ENCODE measurements at regions not wholly inside any gene's neighbourhood (a gene's known extent, or its start where the extent isn't known, plus 50 kb on each side); places are given as distances from the start of the nearest gene placed in this dataset.

GRCh38 chr4:58983887-58984286, 1873.7 kb upstream of the IGFBP7 start:
- no peak for DNase-seq (ENCODE audit: extremely low spot score, unreplicated experiment)
- H3K9me3 Mint-ChIP-seq (ENCODE audit: unreplicated experiment): no peaks in the 10 kb centered on the region
- no peaks in the 10 kb centered on the region for H3K36me3 Mint-ChIP-seq (ENCODE audit: unreplicated experiment)
- no peak overlapping the region for H3K4me3 Mint-ChIP-seq (ENCODE audit: unreplicated experiment)
- no peaks in the 10 kb centered on the region for H3K4me1 Mint-ChIP-seq (ENCODE audit: unreplicated experiment)
- TF ChIP-seq CTCF (IDR thresholded peaks at IDR 0.05): no peak
- H3K27me3 Mint-ChIP-seq (ENCODE audit: unreplicated experiment): no peaks in the 10 kb centered on the region
- H3K27ac Mint-ChIP-seq (ENCODE audit: unreplicated experiment): no peak overlapping the region

GRCh38 chr4:59002148-59002547, 1892.0 kb upstream of the IGFBP7 start:
- Mint-ChIP-seq H3K36me3 (ENCODE audit: unreplicated experiment) (no peaks in the 10 kb centered on the region), H3K9me3 (ENCODE audit: unreplicated experiment) (no peaks in the 10 kb centered on the region), H3K4me1 (ENCODE audit: unreplicated experiment) (no peaks in the 10 kb centered on the region), H3K4me3 (ENCODE audit: unreplicated experiment) (no peak overlapping the region), H3K27ac (ENCODE audit: unreplicated experiment) (no peak overlapping the region), H3K27me3 (ENCODE audit: unreplicated experiment) (no peaks in the 10 kb centered on the region)
- DNase-seq (ENCODE audit: extremely low spot score, unreplicated experiment): no peak
- TF ChIP-seq CTCF (IDR thresholded peaks at IDR 0.05): no peak

- no peak overlapping the region for H3K4me3 Mint-ChIP-seq (ENCODE audit: unreplicated experiment)
- no peak for TF ChIP-seq CTCF (IDR thresholded peaks at IDR 0.05)
- no peaks in the 10 kb centered on the region for H3K9me3 Mint-ChIP-seq (ENCODE audit: unreplicated experiment)
- DNase-seq (ENCODE audit: extremely low spot score, unreplicated experiment): no peak
- H3K36me3 Mint-ChIP-seq (ENCODE audit: unreplicated experiment): no peaks in the 10 kb centered on the region
- no peak overlapping the region for H3K27ac Mint-ChIP-seq (ENCODE audit: unreplicated experiment)
- H3K27me3 Mint-ChIP-seq (ENCODE audit: unreplicated experiment): no peaks in the 10 kb centered on the region
- no peaks in the 10 kb centered on the region for H3K4me1 Mint-ChIP-seq (ENCODE audit: unreplicated experiment)
Measured at GRCh38 chr4:59024257-59024656, 1914.1 kb upstream of the IGFBP7 start.

- H3K36me3 Mint-ChIP-seq (ENCODE audit: unreplicated experiment): no peaks in the 10 kb centered on the region
- no peak overlapping the region for H3K27ac Mint-ChIP-seq (ENCODE audit: unreplicated experiment)
Measured at GRCh38 chr4:59037812-59038211, 1927.6 kb upstream of the IGFBP7 start.

GRCh38 chr4:59039046-59039445, 1928.9 kb upstream of the IGFBP7 start:
- TF ChIP-seq CTCF (IDR thresholded peaks at IDR 0.05): no peak
- no peak overlapping the region for H3K27ac Mint-ChIP-seq (ENCODE audit: unreplicated experiment)
- H3K9me3 Mint-ChIP-seq (ENCODE audit: unreplicated experiment): no peaks in the 10 kb centered on the region
- H3K4me1 Mint-ChIP-seq (ENCODE audit: unreplicated experiment): no peaks in the 10 kb centered on the region
- no peaks in the 10 kb centered on the region for H3K36me3 Mint-ChIP-seq (ENCODE audit: unreplicated experiment)
- no peak for DNase-seq (ENCODE audit: extremely low spot score, unreplicated experiment)
- H3K27me3 Mint-ChIP-seq (ENCODE audit: unreplicated experiment): no peaks in the 10 kb centered on the region
- H3K4me3 Mint-ChIP-seq (ENCODE audit: unreplicated experiment): no peak overlapping the region

More at GRCh38 chr4:59037812-59038211, 1927.6 kb upstream of the IGFBP7 start:
- H3K4me1 Mint-ChIP-seq (ENCODE audit: unreplicated experiment): no peaks in the 10 kb centered on the region
- no peak overlapping the region for H3K4me3 Mint-ChIP-seq (ENCODE audit: unreplicated experiment)
- no peak for TF ChIP-seq CTCF (IDR thresholded peaks at IDR 0.05)
- H3K27me3 Mint-ChIP-seq (ENCODE audit: unreplicated experiment): no peaks in the 10 kb centered on the region
- DNase-seq (ENCODE audit: extremely low spot score, unreplicated experiment): no peak
- no peaks in the 10 kb centered on the region for H3K9me3 Mint-ChIP-seq (ENCODE audit: unreplicated experiment)
